ENCODE measurements at regions not wholly inside any gene's neighbourhood (a gene's known extent, or its start where the extent isn't known, plus 50 kb on each side); places are given as distances from the start of the nearest gene placed in this dataset.

GRCh38 chr7:50209461-50210135 is 94.9 kb upstream of the IKZF1 start:
- Mint-ChIP-seq H3K36me3 (no peaks in the 10 kb centered on the region), H3K4me1 (ENCODE audit: low read depth) (peaks cover 92% of the 10 kb centered on the region), H3K27me3 (no peaks in the 10 kb centered on the region), H3K27ac (peak overlapping the region; percentile 71), H3K9me3 (no peaks in the 10 kb centered on the region), H3K4me3 (no peak overlapping the region)
- CTCF ChIA-PET: interaction anchor here (0.7 to 8.2 kb wide), 9 partner anchors 17 to 161 kb away, joined by 3 to 159 read pairs (median 5); partner anchors contain the start of gene IKZF1
- intact Hi-C loops (cut with micrococcal nuclease): loop anchor here (1.0 to 5.0 kb wide), 8 partner anchors 12 to 913 kb away; partner anchors contain the start of gene ZPBP
- POLR2A ChIA-PET: interaction anchor here (0.7 to 2.7 kb wide), 15 partner anchors 17 to 182 kb away, joined by 3 to 19 read pairs (median 4); partner anchors contain the start of gene IKZF1
- peak; percentile 73 for DNase-seq

GRCh38 chr7:50208378-50208982 is 96.0 kb upstream of the IKZF1 start:
- no peaks in the 10 kb centered on the region for H3K9me3 Mint-ChIP-seq
- peaks cover 95% of the 10 kb centered on the region for H3K4me1 Mint-ChIP-seq (ENCODE audit: low read depth)
- CTCF ChIA-PET: interaction anchor here (1.3 to 8.2 kb wide), 5 partner anchors 19 to 161 kb away, joined by 5 to 159 read pairs (median 42); partner anchors contain the start of gene IKZF1
- intact Hi-C loops (cut with micrococcal nuclease): loop anchor here (5.0 kb wide), 3 partner anchors 116 to 914 kb away; partner anchors contain the start of gene ZPBP
- peak; percentile 74 for DNase-seq
- peak overlapping the region; percentile 16 for H3K4me3 Mint-ChIP-seq
- POLR2A ChIA-PET: interaction anchor here (1.4 to 3.9 kb wide), 4 partner anchors 96 to 106 kb away, joined by 3 to 34 read pairs (median 8); partner anchors contain the start of gene IKZF1
- H3K36me3 Mint-ChIP-seq: no peaks in the 10 kb centered on the region
- H3K27ac Mint-ChIP-seq: peak overlapping the region; percentile 86
- no peaks in the 10 kb centered on the region for H3K27me3 Mint-ChIP-seq

GRCh38 chr7:50207686-50208255 is 96.7 kb upstream of the IKZF1 start:
- Mint-ChIP-seq H3K9me3 (no peaks in the 10 kb centered on the region), H3K36me3 (no peaks in the 10 kb centered on the region), H3K27me3 (no peaks in the 10 kb centered on the region), H3K4me3 (no peak overlapping the region), H3K4me1 (ENCODE audit: low read depth) (peaks cover 91% of the 10 kb centered on the region), H3K27ac (peak overlapping the region; percentile 86)
- ChIA-PET CTCF (interaction anchor here (1.2 to 8.2 kb wide), 11 partner anchors 20 to 260 kb away, joined by 3 to 159 read pairs (median 42); partner anchors contain the start of gene IKZF1), POLR2A (interaction anchor here (1.0 to 3.9 kb wide), 7 partner anchors 19 to 160 kb away, joined by 3 to 34 read pairs (median 7); partner anchors contain the start of gene IKZF1)
- intact Hi-C loops (cut with micrococcal nuclease): loop anchor here (5.0 kb wide), 3 partner anchors 115 to 915 kb away; partner anchors contain the start of gene ZPBP
- DNase-seq: no peak

GRCh38 chr7:50207251-50207564 is 97.3 kb upstream of the IKZF1 start:
- CTCF ChIA-PET: interaction anchor here (0.7 to 8.2 kb wide), 17 partner anchors 20 to 954 kb away, joined by 3 to 159 read pairs (median 14); partner anchors contain the start of gene IKZF1
- POLR2A ChIA-PET: interaction anchor here (1.0 to 3.9 kb wide), 14 partner anchors 10 to 209 kb away, joined by 3 to 34 read pairs (median 4); partner anchors contain the start of gene IKZF1
- DNase-seq: no peak
- peaks cover 86% of the 10 kb centered on the region for H3K4me1 Mint-ChIP-seq (ENCODE audit: low read depth)
- intact Hi-C loops (cut with micrococcal nuclease): loop anchor here (5.0 kb wide), 3 partner anchors 115 to 915 kb away; partner anchors contain the start of gene ZPBP
- peak overlapping the region; percentile 13 for H3K4me3 Mint-ChIP-seq
- H3K27me3 Mint-ChIP-seq: no peaks in the 10 kb centered on the region
- no peaks in the 10 kb centered on the region for H3K9me3 Mint-ChIP-seq
- H3K27ac Mint-ChIP-seq: peak overlapping the region; percentile 86
- no peaks in the 10 kb centered on the region for H3K36me3 Mint-ChIP-seq

- DNase-seq: peak; percentile 86
- Mint-ChIP-seq H3K4me1 (ENCODE audit: low read depth) (peaks cover 84% of the 10 kb centered on the region), H3K9me3 (no peaks in the 10 kb centered on the region), H3K27ac (peak overlapping the region; percentile 86), H3K36me3 (no peaks in the 10 kb centered on the region), H3K27me3 (no peaks in the 10 kb centered on the region), H3K4me3 (peak overlapping the region; percentile 50)
- POLR2A ChIA-PET: interaction anchor here (1.0 to 3.9 kb wide), 17 partner anchors 10 to 210 kb away, joined by 3 to 34 read pairs (median 4); partner anchors contain the start of gene IKZF1
- intact Hi-C loops (cut with micrococcal nuclease): loop anchor here (1.0 to 5.0 kb wide), 6 partner anchors 101 to 916 kb away; partner anchors contain the start of gene ZPBP
- CTCF ChIA-PET: interaction anchor here (0.6 to 8.2 kb wide), 32 partner anchors 10 to 954 kb away, joined by 3 to 159 read pairs (median 7); partner anchors contain the start of genes FIGNL1 and IKZF1
These were observed 97.9 kb upstream of the IKZF1 start for GRCh38 chr7:50206453-50207250.

- no peak overlapping the region for H3K4me3 Mint-ChIP-seq
- H3K27ac Mint-ChIP-seq: no peak overlapping the region
These were observed 99.5 kb upstream of the IKZF1 start for GRCh38 chr7:50205011-50205410.

GRCh38 chr7:50204581-50204980 is 99.9 kb upstream of the IKZF1 start:
- ChIA-PET CTCF (interaction anchor here (0.9 to 8.2 kb wide), 25 partner anchors 8 to 213 kb away, joined by 3 to 159 read pairs (median 13); partner anchors contain the start of gene IKZF1), POLR2A (interaction anchor here (0.9 to 2.0 kb wide), 2 partner anchors 107 to 133 kb away, joined by 3 to 6 read pairs; no protein-coding TSS in a partner anchor)
- Mint-ChIP-seq H3K27ac (peak overlapping the region; percentile 18), H3K9me3 (no peaks in the 10 kb centered on the region), H3K4me1 (ENCODE audit: low read depth) (peaks cover 67% of the 10 kb centered on the region), H3K4me3 (no peak overlapping the region), H3K27me3 (no peaks in the 10 kb centered on the region), H3K36me3 (no peaks in the 10 kb centered on the region)
- intact Hi-C loops (cut with micrococcal nuclease): loop anchor here (2.0 kb wide), 1 partner anchor 62 kb away; no protein-coding TSS in a partner anchor
- no peak for DNase-seq

More at GRCh38 chr7:50205011-50205410, 99.5 kb upstream of the IKZF1 start:
- ChIA-PET POLR2A (interaction anchor here (0.7 to 3.9 kb wide), 8 partner anchors 100 to 192 kb away, joined by 3 to 34 read pairs (median 4); partner anchors contain the start of gene IKZF1), CTCF (interaction anchor here (0.6 to 8.2 kb wide), 46 partner anchors 8 to 956 kb away, joined by 3 to 159 read pairs (median 6); partner anchors contain the start of genes FIGNL1 and IKZF1)
- H3K4me1 Mint-ChIP-seq (ENCODE audit: low read depth): peaks cover 68% of the 10 kb centered on the region
- no peaks in the 10 kb centered on the region for H3K36me3 Mint-ChIP-seq
- intact Hi-C loops (cut with micrococcal nuclease): loop anchor here (1.0 to 5.0 kb wide), 5 partner anchors 62 to 917 kb away; partner anchors contain the start of gene ZPBP
- no peaks in the 10 kb centered on the region for H3K9me3 Mint-ChIP-seq
- no peaks in the 10 kb centered on the region for H3K27me3 Mint-ChIP-seq
- no peak for DNase-seq

GRCh38 chr7:50203521-50203920 is 101.0 kb upstream of the IKZF1 start:
- H3K27ac Mint-ChIP-seq: no peak overlapping the region
- intact Hi-C loops (cut with micrococcal nuclease): no loop called here
- no peak for DNase-seq
- peaks cover 68% of the 10 kb centered on the region for H3K4me1 Mint-ChIP-seq (ENCODE audit: low read depth)
- ChIA-PET CTCF (interaction anchor here (0.7 to 6.8 kb wide), 8 partner anchors 23 to 214 kb away, joined by 3 to 131 read pairs (median 4); no protein-coding TSS in a partner anchor), POLR2A (no interaction called here)
- H3K36me3 Mint-ChIP-seq: no peaks in the 10 kb centered on the region
- no peaks in the 10 kb centered on the region for H3K27me3 Mint-ChIP-seq
- H3K9me3 Mint-ChIP-seq: no peaks in the 10 kb centered on the region
- no peak overlapping the region for H3K4me3 Mint-ChIP-seq

GRCh38 chr7:50202052-50202555 is 102.4 kb upstream of the IKZF1 start:
- Mint-ChIP-seq H3K4me3 (no peak overlapping the region), H3K27me3 (no peaks in the 10 kb centered on the region), H3K9me3 (no peaks in the 10 kb centered on the region), H3K27ac (no peak overlapping the region), H3K4me1 (ENCODE audit: low read depth) (peaks cover 66% of the 10 kb centered on the region), H3K36me3 (no peaks in the 10 kb centered on the region)
- POLR2A ChIA-PET: interaction anchor here (1.2 kb wide), 1 partner anchor 151 kb away, joined by 3 read pairs; no protein-coding TSS in a partner anchor
- DNase-seq: no peak
- CTCF ChIA-PET: interaction anchor here (0.6 to 6.8 kb wide), 5 partner anchors 46 to 939 kb away, joined by 3 to 131 read pairs (median 3); no protein-coding TSS in a partner anchor
- intact Hi-C loops (cut with micrococcal nuclease): no loop called here

- Mint-ChIP-seq H3K9me3 (no peaks in the 10 kb centered on the region), H3K36me3 (no peaks in the 10 kb centered on the region), H3K4me3 (no peak overlapping the region), H3K27me3 (peaks cover under 1% of the 10 kb centered on the region), H3K4me1 (ENCODE audit: low read depth) (peaks cover 51% of the 10 kb centered on the region), H3K27ac (no peak overlapping the region)
- DNase-seq: no peak
- CTCF ChIA-PET: interaction anchor here (1.8 kb wide), 1 partner anchor 218 kb away, joined by 6 read pairs; no protein-coding TSS in a partner anchor
- POLR2A ChIA-PET: no interaction called here
- intact Hi-C loops (cut with micrococcal nuclease): no loop called here
These were observed 104.7 kb upstream of the IKZF1 start for GRCh38 chr7:50199824-50200223.

Measured in activated CD4-positive, alpha-beta memory T cell treated with anti-CD3 and anti-CD28 coated beads for 36 hours (primary cell).